GM18511 (cell line): ENCODE measurements at regions not wholly inside any gene's neighbourhood (a gene's known extent, or its start where the extent isn't known, plus 50 kb on each side); places are given as distances from the start of the nearest gene placed in this dataset.
"Not testable (repeated sequence)": the region's sequence is repeated elsewhere in the genome, so short reads cannot be mapped to it uniquely, and the experiment has no call there.

Source experiments
- ATAC-seq: cut with Tn5 transposase; IDR thresholded peaks from one replicate; pipeline ENCODE4 v1.9.1; 2021; ENCODE audit warnings: mild to moderate bottlenecking, moderate library complexity; ENCODE audit not compliant: unreplicated experiment

- no peak for ATAC-seq
Observed at GRCh38 chr6:16041327-16041726, 87.6 kb upstream of the MYLIP start.

- no peak for ATAC-seq
Observed at GRCh38 chr6:16040628-16040974, 88.3 kb upstream of the MYLIP start.

- ATAC-seq, result not testable (repeated sequence)
Observed at GRCh38 chr6:16039892-16040627, 88.8 kb upstream of the MYLIP start.

GRCh38 chr6:16038938-16039337 lies 89.9 kb upstream of the MYLIP start:
- no peak for ATAC-seq

- no peak for ATAC-seq
Observed at GRCh38 chr6:16035488-16036080, 93.3 kb upstream of the MYLIP start.

GRCh38 chr6:16033214-16033613 lies 95.7 kb upstream of the MYLIP start:
- ATAC-seq, result no peak

GRCh38 chr6:16031278-16031981 lies 97.5 kb upstream of the MYLIP start:
- ATAC-seq, result no peak

GRCh38 chr6:16028966-16029365 lies 99.9 kb upstream of the MYLIP start:
- ATAC-seq, result no peak

GRCh38 chr6:16020259-16020658 lies 108.6 kb upstream of the MYLIP start:
- no peak for ATAC-seq

GRCh38 chr6:16019462-16019861 lies 109.4 kb upstream of the MYLIP start:
- no peak for ATAC-seq

- no peak for ATAC-seq
Observed at GRCh38 chr6:16018626-16019025, 110.3 kb upstream of the MYLIP start.

- not testable (repeated sequence) for ATAC-seq
Observed at GRCh38 chr6:16014325-16014724, 114.6 kb upstream of the MYLIP start.

GRCh38 chr6:16007146-16007545 lies 121.7 kb upstream of the MYLIP start:
- ATAC-seq, result no peak

- no peak for ATAC-seq
Observed at GRCh38 chr6:16006681-16007080, 122.2 kb upstream of the MYLIP start.

GRCh38 chr6:16004934-16005679 lies 123.8 kb upstream of the MYLIP start:
- ATAC-seq, result no peak

GRCh38 chr6:16003197-16003491 lies 125.7 kb upstream of the MYLIP start:
- no peak for ATAC-seq

GRCh38 chr6:16002332-16003196 lies 126.3 kb upstream of the MYLIP start:
- no peak for ATAC-seq

GRCh38 chr6:16001158-16001557 lies 127.7 kb upstream of the MYLIP start:
- ATAC-seq, result no peak

GRCh38 chr6:15999201-15999600 lies 129.7 kb upstream of the MYLIP start:
- no peak for ATAC-seq

- ATAC-seq, result no peak
Observed at GRCh38 chr6:15997586-15998388, 131.1 kb upstream of the MYLIP start.
